K562 (cell line): ENCODE measurements at regions not wholly inside any gene's neighbourhood (a gene's known extent, or its start where the extent isn't known, plus 50 kb on each side); places are given as distances from the start of the nearest gene placed in this dataset.

Experiments
- ATAC-seq: fragments of 200-7000 bp; cut with Tn5 transposase; 3 replicates; pipeline ENCODE4 v1.9.1; 2020; ENCODE audit warnings: moderate library complexity
- BruUV-seq: library from RNA; stranded (reverse); fragments of 400-500 nt; replicated peaks from 2 replicates; lab custom pipeline; 2021; lab: Mats Ljungman, UMichigan
- CTCF ChIA-PET: fragments of 300-600 bp; formaldehyde crosslinking; extraction: SDS; loops from one replicate; lab custom pipeline; 2021; ENCODE audit warnings: low intra/inter-chr PET ratio; lab: Yijun Ruan, JAX
- POLR2A ChIA-PET: fragments of 300-600, 350-650 bp; sonication (Branson Sonifier 250); formaldehyde crosslinking; extraction: SDS; loops from one replicate; lab custom pipeline; 2021; ENCODE audit warnings: antibody characterized with exemption, inconsistent platforms; lab: Yijun Ruan, JAX
- DNase-seq, 4 experiments: peaks; one replicate each; pipeline versions ENCODE4 v3.0.0 to v3.0.0-alpha.2; 2011 to 2018; ENCODE audit warnings: low spot score in 3 of 4, mixed read lengths in 3 of 4; ENCODE audit errors: extremely low read depth in 1 of 4
- FAIRE-seq: peaks from 2 replicates; lab custom pipeline; 2011; peaks lifted over from hg19 to GRCh38; lab: Jason Lieb, UNC
- H2AFZ ChIP-seq: 2 replicates; pipeline ENCODE4 v1.6.0; 2011; ENCODE audit warnings: low read depth, low read length, control low read depth, inconsistent platforms
- H3K27ac ChIP-seq: fragments of 200-600 bp; 3 replicates; pipeline ENCODE4 v1.8.0; 2011; ENCODE audit warnings: low read depth, mild to moderate bottlenecking, control low read depth, inconsistent platforms, low read length, moderate library complexity, mixed read lengths; ENCODE audit errors: extremely low read depth
- H3K27me3 ChIP-seq, 2 experiments: fragments of 300-600 bp in 1 of 2; 2 replicates in 1 of 2; 3 replicates in 1 of 2; pipeline versions ENCODE4 v1.6.0 to v1.8.0; 2011; ENCODE audit warnings: inconsistent platforms in 2 of 2, low read length in 2 of 2, mild to moderate bottlenecking in 1 of 2, mixed read lengths in 1 of 2, moderate library complexity in 1 of 2; ENCODE audit not compliant: control insufficient read depth in 2 of 2, insufficient read depth in 2 of 2
- H3K36me3 ChIP-seq: fragments of 300-600 bp; 3 replicates; pipeline ENCODE4 v1.8.0; 2011; ENCODE audit warnings: mild to moderate bottlenecking, low read length, inconsistent platforms; ENCODE audit not compliant: control insufficient read depth, insufficient read depth
- H3K4me1 ChIP-seq, 2 experiments: fragments of 200-600 bp in 1 of 2; replicated peaks in 1 of 2; 2 replicates in 1 of 2; 3 replicates in 1 of 2; pipeline versions ENCODE4 v1.5.1 to v1.8.0; 2011; ENCODE audit warnings: inconsistent platforms in 2 of 2, low read length in 2 of 2, mild to moderate bottlenecking in 1 of 2, mixed read lengths in 1 of 2, moderate library complexity in 1 of 2; ENCODE audit not compliant: control insufficient read depth in 2 of 2, insufficient read depth in 2 of 2
- H3K4me2 ChIP-seq: 2 replicates; pipeline ENCODE4 v1.6.1; 2011; ENCODE audit warnings: low read length, control low read depth, inconsistent platforms, mixed read lengths; ENCODE audit not compliant: insufficient read depth
- H3K4me3 ChIP-seq: fragments of 200-600 bp; sonication (generic), shearing (Covaris generic); 2 replicates; pipeline ENCODE4 v1.5.1; 2016; ENCODE audit warnings: control low read depth, inconsistent platforms
- H3K79me2 ChIP-seq: fragments of 200-600 bp; 3 replicates; pipeline ENCODE4 v1.8.0; 2011; ENCODE audit warnings: low read length, inconsistent platforms; ENCODE audit not compliant: control insufficient read depth, insufficient read depth
- H3K9ac ChIP-seq, 2 experiments: 2 replicates each; pipeline versions ENCODE4 v1.6.0 to v1.6.1; 2011; ENCODE audit warnings: low read depth in 2 of 2, low read length in 2 of 2, control low read depth in 1 of 2, inconsistent platforms in 1 of 2, mild to moderate bottlenecking in 1 of 2, mixed read lengths in 1 of 2; ENCODE audit not compliant: insufficient read depth in 1 of 2
- H3K9me1 ChIP-seq: one replicate; pipeline ENCODE4 v1.6.0; 2011; ENCODE audit warnings: inconsistent platforms, mild to moderate bottlenecking, low read length, moderate library complexity; ENCODE audit not compliant: control insufficient read depth, insufficient read depth
- H3K9me3 ChIP-seq: replicated peaks from 2 replicates; pipeline ENCODE4 v1.5.1; 2011; ENCODE audit warnings: low read depth, low read length, inconsistent platforms; ENCODE audit not compliant: control insufficient read depth, insufficient read depth
- H4K20me1 ChIP-seq: replicated peaks from 2 replicates; pipeline ENCODE4 v1.6.1; 2011; ENCODE audit warnings: low read length, inconsistent platforms, mixed read lengths; ENCODE audit not compliant: control insufficient read depth, insufficient read depth
- SETDB1 ChIP-seq: IDR thresholded peaks from one replicate; pipeline ENCODE4 v1.6.1; 2012; ENCODE audit warnings: low read length, control low read depth, inconsistent platforms
- WGBS: fragments of 100-300 bp; shearing (Covaris generic); methylation state at CpG from one replicate; pipeline ENCODE4 v1.1.6; 2016; ENCODE audit warnings: low coverage, mixed read lengths; ENCODE audit not compliant: insufficient coverage; ENCODE audit errors: missing lambda C conversion rate; 5-methylcytosine and 5-hydroxymethylcytosine counted together
- in situ Hi-C: fragments of 300-500 bp; cut with MboI; formaldehyde crosslinking; loops from 4 replicates; pipeline ENCODE4 v1.15.0; 2018; ENCODE audit warnings: inconsistent platforms, mixed read lengths
- intact Hi-C: fragments of 100-400 bp; cut with micrococcal nuclease; formaldehyde crosslinking; loops from 2 replicates; pipeline ENCODE4 v1.14.2; 2022

GRCh38 chr5:175820230-175820629 lies 51.1 kb upstream of the CPLX2 start:
- H3K27me3 ChIP-seq = peaks cover 16 to 64% of the 10 kb centered on the region in 2 experiments; a peak in 4 of 5 replicates
- H3K9ac ChIP-seq = no peak overlapping the region
- 0% methylated on average over 9 of the region's 9 CpGs for WGBS
- intact Hi-C loops = no loop called here
- H3K36me3 ChIP-seq = no peaks in the 10 kb centered on the region
- DNase-seq (no peak), FAIRE-seq (no peak), ATAC-seq (no peak)
- no peaks in the 10 kb centered on the region for H3K9me1 ChIP-seq
- H2AFZ ChIP-seq = no peak overlapping the region
- H3K4me2 ChIP-seq = no peak overlapping the region
- no peak overlapping the region for H3K27ac ChIP-seq
- peaks cover 5% of the 10 kb centered on the region; the same call in 1 of the 2 replicates for H4K20me1 ChIP-seq
- TF ChIP-seq SETDB1 = no peak
- BruUV-seq = no TSS peak
- H3K4me3 ChIP-seq = no peak overlapping the region
- no peaks in the 10 kb centered on the region for H3K79me2 ChIP-seq
- H3K4me1 ChIP-seq = no peaks in the 10 kb centered on the region
- CTCF ChIA-PET = no interaction called here
- no peaks in the 10 kb centered on the region for H3K9me3 ChIP-seq
- in situ Hi-C loops = no loop called here
- POLR2A ChIA-PET = no interaction called here
